ENCODE measurements at regions not wholly inside any gene's neighbourhood (a gene's known extent, or its start where the extent isn't known, plus 50 kb on each side); places are given as distances from the start of the nearest gene placed in this dataset.
A peak's percentile ranks its signal among the peaks of the same experiment; 100 is the strongest.

DNA sequence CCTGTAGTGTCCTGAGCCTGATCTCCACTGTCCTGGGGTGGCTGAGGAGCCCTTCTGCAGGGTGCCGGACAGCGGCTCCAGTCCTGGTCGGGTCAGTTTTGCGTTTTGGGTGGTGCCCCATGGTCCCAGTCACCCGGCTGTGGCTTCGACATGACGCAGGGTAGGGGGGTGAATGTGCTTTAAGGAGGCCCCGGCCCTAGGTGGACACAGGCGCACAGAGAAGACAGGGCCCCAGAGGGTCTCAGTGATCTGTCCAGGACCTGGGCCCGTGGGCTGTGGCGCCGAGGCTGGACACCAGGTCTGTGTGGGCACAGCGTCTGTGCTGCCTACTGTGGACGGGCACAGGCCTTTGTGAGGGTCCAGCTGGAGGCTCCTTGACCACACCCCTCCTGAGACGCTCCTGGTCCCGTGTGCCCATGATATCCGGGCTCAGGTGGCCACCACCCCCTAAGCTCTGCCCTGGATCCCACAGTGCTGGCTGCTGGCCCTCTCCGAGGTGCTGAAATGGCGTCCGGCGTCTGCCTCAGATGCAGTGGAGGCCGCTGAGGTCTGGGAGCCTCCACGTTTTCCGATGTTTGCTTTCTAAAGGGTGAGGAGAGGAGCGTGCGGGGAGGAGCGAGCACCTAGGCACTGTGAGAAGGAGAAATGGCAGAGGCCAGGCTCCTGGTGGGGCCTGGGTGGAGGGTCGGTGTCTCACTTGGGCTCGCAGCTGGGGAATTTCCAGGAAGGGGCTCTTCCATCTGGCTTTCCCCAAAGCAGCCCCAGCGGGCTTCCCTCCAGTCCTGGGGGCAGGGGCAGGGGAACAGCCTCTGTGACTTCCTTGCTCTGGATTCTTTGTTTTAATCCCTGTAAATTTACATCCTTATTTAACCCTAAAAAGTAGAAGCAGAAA lies 56.1 kb upstream of the ACSF3 start:
- no peaks in the 10 kb centered on the region for H3K9me3 Mint-ChIP-seq
- ChIA-PET CTCF (interaction anchor here (0.6 to 1.5 kb wide), 2 partner anchors 130 to 300 kb away, joined by 4 to 5 read pairs; no protein-coding TSS in a partner anchor), POLR2A (no interaction called here)
- H3K4me1 Mint-ChIP-seq = peaks cover 9% of the 10 kb centered on the region
- H3K27me3 Mint-ChIP-seq (ENCODE audit: low read depth) = no peaks in the 10 kb centered on the region
- no peak overlapping the region for H3K27ac Mint-ChIP-seq
- peak; percentile 84 for ATAC-seq
- H3K4me3 Mint-ChIP-seq = no peak overlapping the region
- DNase-seq (ENCODE audit: low spot score) = peak; percentile 78
- H3K36me3 Mint-ChIP-seq = no peaks in the 10 kb centered on the region
- TF ChIP-seq SMAD3 (CRISPR knock-in tag; IDR thresholded peaks at IDR 0.05; ENCODE audit: borderline replicate concordance) (no peak), JUN (CRISPR knock-in tag; IDR thresholded peaks at IDR 0.05) (0 out of 2 replicates have a peak, but pooled peaks have one; percentile 69), CDX4 (CRISPR knock-in tag; IDR thresholded peaks at IDR 0.05; ENCODE audit: borderline replicate concordance) (no peak), NFE2L1 (CRISPR knock-in tag; IDR thresholded peaks at IDR 0.05) (0 out of 2 replicates have a peak, but pooled peaks have one; percentile 56), RELA (CRISPR knock-in tag; IDR thresholded peaks at IDR 0.05; ENCODE audit: borderline replicate concordance) (0 out of 2 replicates have a peak, but pooled peaks have one; percentile 30), JAZF1 (CRISPR knock-in tag; IDR thresholded peaks at IDR 0.05) (no peak), ZNF423 (CRISPR knock-in tag; IDR thresholded peaks at IDR 0.05) (no peak), TEAD1 (CRISPR knock-in tag; IDR thresholded peaks at IDR 0.05) (peak; percentile 60; the same call in 1 of the 2 replicates), ZNF263 (CRISPR knock-in tag; IDR thresholded peaks at IDR 0.05; ENCODE audit: low read depth) (0 out of 2 replicates have a peak, but pooled peaks have one; percentile 21), SMAD4 (CRISPR knock-in tag; IDR thresholded peaks at IDR 0.05) (peak; percentile 80; the same call in 1 of the 2 replicates), ZNF317 (CRISPR knock-in tag; IDR thresholded peaks at IDR 0.05; ENCODE audit: borderline replicate concordance, low read depth) (no peak), RORB (CRISPR knock-in tag; IDR thresholded peaks at IDR 0.05) (no peak), KAT7 (CRISPR knock-in tag; IDR thresholded peaks at IDR 0.05; ENCODE audit: borderline replicate concordance) (no peak), MXD4 (CRISPR knock-in tag; IDR thresholded peaks at IDR 0.05; ENCODE audit: borderline replicate concordance) (no peak), SP1 (CRISPR knock-in tag; conservative IDR thresholded peaks at IDR 0.05) (peak; percentile 45), ZNF416 (CRISPR knock-in tag; IDR thresholded peaks at IDR 0.05) (no peak), ZBTB21 (CRISPR knock-in tag; IDR thresholded peaks at IDR 0.05; ENCODE audit: borderline replicate concordance) (no peak)
- TF ChIP-seq, protein P1, sequence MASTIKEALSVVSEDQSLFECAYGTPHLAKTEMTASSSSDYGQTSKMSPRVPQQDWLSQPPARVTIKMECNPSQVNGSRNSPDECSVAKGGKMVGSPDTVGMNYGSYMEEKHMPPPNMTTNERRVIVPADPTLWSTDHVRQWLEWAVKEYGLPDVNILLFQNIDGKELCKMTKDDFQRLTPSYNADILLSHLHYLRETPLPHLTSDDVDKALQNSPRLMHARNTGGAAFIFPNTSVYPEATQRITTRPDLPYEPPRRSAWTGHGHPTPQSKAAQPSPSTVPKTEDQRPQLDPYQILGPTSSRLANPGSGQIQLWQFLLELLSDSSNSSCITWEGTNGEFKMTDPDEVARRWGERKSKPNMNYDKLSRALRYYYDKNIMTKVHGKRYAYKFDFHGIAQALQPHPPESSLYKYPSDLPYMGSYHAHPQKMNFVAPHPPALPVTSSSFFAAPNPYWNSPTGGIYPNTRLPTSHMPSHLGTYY (CRISPR knock-in tag; IDR thresholded peaks at IDR 0.05) = no peak
- TF ChIP-seq, protein P2, sequence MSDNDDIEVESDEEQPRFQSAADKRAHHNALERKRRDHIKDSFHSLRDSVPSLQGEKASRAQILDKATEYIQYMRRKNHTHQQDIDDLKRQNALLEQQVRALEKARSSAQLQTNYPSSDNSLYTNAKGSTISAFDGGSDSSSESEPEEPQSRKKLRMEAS (CRISPR knock-in tag; IDR thresholded peaks at IDR 0.05) = peak; percentile 16; the same call in 1 of the 2 replicates
- TF ChIP-seq, protein P3, sequence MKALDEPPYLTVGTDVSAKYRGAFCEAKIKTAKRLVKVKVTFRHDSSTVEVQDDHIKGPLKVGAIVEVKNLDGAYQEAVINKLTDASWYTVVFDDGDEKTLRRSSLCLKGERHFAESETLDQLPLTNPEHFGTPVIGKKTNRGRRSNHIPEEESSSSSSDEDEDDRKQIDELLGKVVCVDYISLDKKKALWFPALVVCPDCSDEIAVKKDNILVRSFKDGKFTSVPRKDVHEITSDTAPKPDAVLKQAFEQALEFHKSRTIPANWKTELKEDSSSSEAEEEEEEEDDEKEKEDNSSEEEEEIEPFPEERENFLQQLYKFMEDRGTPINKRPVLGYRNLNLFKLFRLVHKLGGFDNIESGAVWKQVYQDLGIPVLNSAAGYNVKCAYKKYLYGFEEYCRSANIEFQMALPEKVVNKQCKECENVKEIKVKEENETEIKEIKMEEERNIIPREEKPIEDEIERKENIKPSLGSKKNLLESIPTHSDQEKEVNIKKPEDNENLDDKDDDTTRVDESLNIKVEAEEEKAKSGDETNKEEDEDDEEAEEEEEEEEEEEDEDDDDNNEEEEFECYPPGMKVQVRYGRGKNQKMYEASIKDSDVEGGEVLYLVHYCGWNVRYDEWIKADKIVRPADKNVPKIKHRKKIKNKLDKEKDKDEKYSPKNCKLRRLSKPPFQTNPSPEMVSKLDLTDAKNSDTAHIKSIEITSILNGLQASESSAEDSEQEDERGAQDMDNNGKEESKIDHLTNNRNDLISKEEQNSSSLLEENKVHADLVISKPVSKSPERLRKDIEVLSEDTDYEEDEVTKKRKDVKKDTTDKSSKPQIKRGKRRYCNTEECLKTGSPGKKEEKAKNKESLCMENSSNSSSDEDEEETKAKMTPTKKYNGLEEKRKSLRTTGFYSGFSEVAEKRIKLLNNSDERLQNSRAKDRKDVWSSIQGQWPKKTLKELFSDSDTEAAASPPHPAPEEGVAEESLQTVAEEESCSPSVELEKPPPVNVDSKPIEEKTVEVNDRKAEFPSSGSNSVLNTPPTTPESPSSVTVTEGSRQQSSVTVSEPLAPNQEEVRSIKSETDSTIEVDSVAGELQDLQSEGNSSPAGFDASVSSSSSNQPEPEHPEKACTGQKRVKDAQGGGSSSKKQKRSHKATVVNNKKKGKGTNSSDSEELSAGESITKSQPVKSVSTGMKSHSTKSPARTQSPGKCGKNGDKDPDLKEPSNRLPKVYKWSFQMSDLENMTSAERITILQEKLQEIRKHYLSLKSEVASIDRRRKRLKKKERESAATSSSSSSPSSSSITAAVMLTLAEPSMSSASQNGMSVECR (CRISPR knock-in tag; IDR thresholded peaks at IDR 0.05; ENCODE audit: borderline replicate concordance) = peak; percentile 57; the same call in 1 of the 2 replicates
- TF ChIP-seq, protein P4, sequence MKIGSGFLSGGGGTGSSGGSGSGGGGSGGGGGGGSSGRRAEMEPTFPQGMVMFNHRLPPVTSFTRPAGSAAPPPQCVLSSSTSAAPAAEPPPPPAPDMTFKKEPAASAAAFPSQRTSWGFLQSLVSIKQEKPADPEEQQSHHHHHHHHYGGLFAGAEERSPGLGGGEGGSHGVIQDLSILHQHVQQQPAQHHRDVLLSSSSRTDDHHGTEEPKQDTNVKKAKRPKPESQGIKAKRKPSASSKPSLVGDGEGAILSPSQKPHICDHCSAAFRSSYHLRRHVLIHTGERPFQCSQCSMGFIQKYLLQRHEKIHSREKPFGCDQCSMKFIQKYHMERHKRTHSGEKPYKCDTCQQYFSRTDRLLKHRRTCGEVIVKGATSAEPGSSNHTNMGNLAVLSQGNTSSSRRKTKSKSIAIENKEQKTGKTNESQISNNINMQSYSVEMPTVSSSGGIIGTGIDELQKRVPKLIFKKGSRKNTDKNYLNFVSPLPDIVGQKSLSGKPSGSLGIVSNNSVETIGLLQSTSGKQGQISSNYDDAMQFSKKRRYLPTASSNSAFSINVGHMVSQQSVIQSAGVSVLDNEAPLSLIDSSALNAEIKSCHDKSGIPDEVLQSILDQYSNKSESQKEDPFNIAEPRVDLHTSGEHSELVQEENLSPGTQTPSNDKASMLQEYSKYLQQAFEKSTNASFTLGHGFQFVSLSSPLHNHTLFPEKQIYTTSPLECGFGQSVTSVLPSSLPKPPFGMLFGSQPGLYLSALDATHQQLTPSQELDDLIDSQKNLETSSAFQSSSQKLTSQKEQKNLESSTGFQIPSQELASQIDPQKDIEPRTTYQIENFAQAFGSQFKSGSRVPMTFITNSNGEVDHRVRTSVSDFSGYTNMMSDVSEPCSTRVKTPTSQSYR (CRISPR knock-in tag; IDR thresholded peaks at IDR 0.05) = peak; percentile 67; the same call in 1 of the 2 replicates
- TF ChIP-seq, protein P5, sequence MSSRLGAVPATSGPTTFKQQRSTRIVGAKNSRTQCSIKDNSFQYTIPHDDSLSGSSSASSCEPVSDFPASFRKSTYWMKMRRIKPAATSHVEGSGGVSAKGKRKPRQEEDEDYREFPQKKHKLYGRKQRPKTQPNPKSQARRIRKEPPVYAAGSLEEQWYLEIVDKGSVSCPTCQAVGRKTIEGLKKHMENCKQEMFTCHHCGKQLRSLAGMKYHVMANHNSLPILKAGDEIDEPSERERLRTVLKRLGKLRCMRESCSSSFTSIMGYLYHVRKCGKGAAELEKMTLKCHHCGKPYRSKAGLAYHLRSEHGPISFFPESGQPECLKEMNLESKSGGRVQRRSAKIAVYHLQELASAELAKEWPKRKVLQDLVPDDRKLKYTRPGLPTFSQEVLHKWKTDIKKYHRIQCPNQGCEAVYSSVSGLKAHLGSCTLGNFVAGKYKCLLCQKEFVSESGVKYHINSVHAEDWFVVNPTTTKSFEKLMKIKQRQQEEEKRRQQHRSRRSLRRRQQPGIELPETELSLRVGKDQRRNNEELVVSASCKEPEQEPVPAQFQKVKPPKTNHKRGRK (CRISPR knock-in tag; IDR thresholded peaks at IDR 0.05; ENCODE audit: borderline replicate concordance) = no peak
- TF ChIP-seq, protein P6, sequence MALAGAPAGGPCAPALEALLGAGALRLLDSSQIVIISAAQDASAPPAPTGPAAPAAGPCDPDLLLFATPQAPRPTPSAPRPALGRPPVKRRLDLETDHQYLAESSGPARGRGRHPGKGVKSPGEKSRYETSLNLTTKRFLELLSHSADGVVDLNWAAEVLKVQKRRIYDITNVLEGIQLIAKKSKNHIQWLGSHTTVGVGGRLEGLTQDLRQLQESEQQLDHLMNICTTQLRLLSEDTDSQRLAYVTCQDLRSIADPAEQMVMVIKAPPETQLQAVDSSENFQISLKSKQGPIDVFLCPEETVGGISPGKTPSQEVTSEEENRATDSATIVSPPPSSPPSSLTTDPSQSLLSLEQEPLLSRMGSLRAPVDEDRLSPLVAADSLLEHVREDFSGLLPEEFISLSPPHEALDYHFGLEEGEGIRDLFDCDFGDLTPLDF (CRISPR knock-in tag; IDR thresholded peaks at IDR 0.05) = no peak
